H9 (cell line): ENCODE measurements at regions not wholly inside any gene's neighbourhood (a gene's known extent, or its start where the extent isn't known, plus 50 kb on each side); places are given as distances from the start of the nearest gene placed in this dataset.

ENCODE experiments used
- DNase-seq: peaks from one replicate; pipeline ENCODE4 v3.0.0-alpha.2; 2017
- H2AFZ ChIP-seq: one replicate; pipeline ENCODE4 v1.6.1; 2013; ENCODE audit warnings: mild to moderate bottlenecking, low read length, control low read depth, moderate library complexity
- H2AK5ac ChIP-seq: 2 replicates; pipeline ENCODE4 v1.6.1; 2013; ENCODE audit warnings: low read length, control low read depth, mixed read lengths; ENCODE audit not compliant: insufficient read length
- H2BK120ac ChIP-seq: one replicate; pipeline ENCODE4 v1.6.1; 2013; ENCODE audit warnings: low read depth, mild to moderate bottlenecking, low read length, control low read depth, inconsistent platforms; ENCODE audit not compliant: poor library complexity, severe bottlenecking
- H2BK12ac ChIP-seq: 2 replicates; pipeline ENCODE4 v1.6.1; 2013; ENCODE audit warnings: low read length, control low read depth, mixed read lengths, low read depth; ENCODE audit not compliant: insufficient read length
- H2BK15ac ChIP-seq: 2 replicates; pipeline ENCODE4 v1.6.1; 2013; ENCODE audit warnings: low read depth, low read length, control low read depth
- H2BK20ac ChIP-seq: one replicate; pipeline ENCODE4 v1.6.1; 2013; ENCODE audit warnings: low read depth, mild to moderate bottlenecking, low read length, control low read depth, inconsistent platforms; ENCODE audit not compliant: poor library complexity, severe bottlenecking
- H2BK5ac ChIP-seq: 2 replicates; pipeline ENCODE4 v1.6.1; 2013; ENCODE audit warnings: low read length, control low read depth, mixed read lengths; ENCODE audit not compliant: insufficient read length
- H3K14ac ChIP-seq: 2 replicates; pipeline ENCODE4 v1.6.1; 2013; ENCODE audit warnings: low read length, control low read depth; ENCODE audit not compliant: insufficient read depth
- H3K18ac ChIP-seq: 2 replicates; pipeline ENCODE4 v1.6.1; 2013; ENCODE audit warnings: low read depth, mild to moderate bottlenecking, mixed read lengths, low read length, control low read depth; ENCODE audit not compliant: insufficient read length
- H3K23ac ChIP-seq: 2 replicates; pipeline ENCODE4 v1.6.1; 2013; ENCODE audit warnings: low read length, control low read depth, mixed read lengths, low read depth; ENCODE audit not compliant: insufficient read length
- H3K23me2 ChIP-seq: 2 replicates; pipeline ENCODE4 v1.6.1; 2013; ENCODE audit warnings: low read depth, mild to moderate bottlenecking, mixed read lengths, low read length, control low read depth; ENCODE audit not compliant: insufficient read length, poor library complexity, severe bottlenecking
- H3K27ac ChIP-seq: 2 replicates; pipeline ENCODE4 v1.5.1; 2013; ENCODE audit warnings: low read length, control low read depth, mixed read lengths, low read depth; ENCODE audit not compliant: insufficient read length
- H3K27me3 ChIP-seq: 2 replicates; pipeline ENCODE4 v1.6.1; 2013; ENCODE audit warnings: low read length, control low read depth, inconsistent platforms; ENCODE audit not compliant: insufficient read depth
- H3K4ac ChIP-seq: 2 replicates; pipeline ENCODE4 v1.6.1; 2013; ENCODE audit warnings: low read depth, mild to moderate bottlenecking, control low read depth, inconsistent platforms, low read length, moderate library complexity
- H3K4me1 ChIP-seq: 2 replicates; pipeline ENCODE4 v1.6.1; 2013; ENCODE audit warnings: low read length, control low read depth, inconsistent platforms; ENCODE audit not compliant: insufficient read depth
- H3K4me2 ChIP-seq: 2 replicates; pipeline ENCODE4 v1.6.1; 2013; ENCODE audit warnings: low read length, control low read depth, mixed read lengths; ENCODE audit not compliant: insufficient read length, insufficient read depth
- H3K56ac ChIP-seq: 2 replicates; pipeline ENCODE4 v1.6.1; 2013; ENCODE audit warnings: low read depth, mild to moderate bottlenecking, mixed read lengths, low read length, control low read depth; ENCODE audit not compliant: insufficient read length
- H3K79me1 ChIP-seq: 2 replicates; pipeline ENCODE4 v1.6.1; 2013; ENCODE audit warnings: low read depth, mild to moderate bottlenecking, moderate library complexity, low read length, control low read depth, inconsistent platforms; ENCODE audit not compliant: insufficient read depth, poor library complexity, severe bottlenecking
- H3K79me2 ChIP-seq: 2 replicates; pipeline ENCODE4 v1.6.1; 2013; ENCODE audit warnings: low read length, control low read depth, inconsistent platforms; ENCODE audit not compliant: insufficient read depth
- H3K9ac ChIP-seq: 2 replicates; pipeline ENCODE4 v1.6.1; 2013; ENCODE audit warnings: low read length, control low read depth, mixed read lengths; ENCODE audit not compliant: insufficient read length; ENCODE audit errors: extremely low read depth
- H3K9me3 ChIP-seq: one replicate; pipeline ENCODE4 v1.6.1; 2013; ENCODE audit warnings: low read depth, low read length, inconsistent platforms; ENCODE audit not compliant: control insufficient read depth
- H3T11ph ChIP-seq: one replicate; pipeline ENCODE4 v1.6.1; 2013; ENCODE audit warnings: mild to moderate bottlenecking, low read length, control low read depth, inconsistent platforms
- H4K20me1 ChIP-seq: one replicate; pipeline ENCODE4 v1.6.1; 2013; ENCODE audit not compliant: control insufficient read depth, insufficient read length, insufficient read depth
- H4K5ac ChIP-seq: 2 replicates; pipeline ENCODE4 v1.6.1; 2013; ENCODE audit warnings: low read depth, mild to moderate bottlenecking, mixed read lengths, low read length, control low read depth; ENCODE audit not compliant: insufficient read length
- H4K8ac ChIP-seq: replicated peaks from 2 replicates; pipeline ENCODE4 v1.6.1; 2013; ENCODE audit warnings: low read length, control low read depth, mixed read lengths, low read depth; ENCODE audit not compliant: insufficient read length
- H4K91ac ChIP-seq: 2 replicates; pipeline ENCODE4 v1.6.1; 2013; ENCODE audit warnings: low read depth, mild to moderate bottlenecking, moderate library complexity, mixed read lengths, low read length, control low read depth; ENCODE audit not compliant: insufficient read length
- H3K27ac Mint-ChIP-seq, 3 experiments: 2 replicates in 2 of 3; 3 replicates in 1 of 3; pipeline ENCODE4 v1.8.0; 2020 to 2021; ENCODE audit warnings: mixed read lengths in 3 of 3, mild to moderate bottlenecking in 1 of 3, moderate library complexity in 1 of 3
- H3K27me3 Mint-ChIP-seq: 2 replicates; pipeline ENCODE4 v1.8.0; 2021; ENCODE audit warnings: low read depth, mild to moderate bottlenecking, moderate library complexity, mixed read lengths
- H3K36me3 Mint-ChIP-seq, 3 experiments: 2 replicates in 2 of 3; 3 replicates in 1 of 3; pipeline ENCODE4 v1.8.0; 2020 to 2021; ENCODE audit warnings: low read depth in 3 of 3, mixed read lengths in 3 of 3; ENCODE audit not compliant: insufficient read depth in 1 of 3
- H3K4me1 Mint-ChIP-seq, 2 experiments: 2 replicates each; pipeline ENCODE4 v1.8.0; 2020; ENCODE audit warnings: mixed read lengths in 2 of 2
- H3K4me3 Mint-ChIP-seq, 2 experiments: 2 replicates in 1 of 2; 3 replicates in 1 of 2; pipeline ENCODE4 v1.8.0; 2020 to 2021; ENCODE audit warnings: mild to moderate bottlenecking in 2 of 2, mixed read lengths in 2 of 2, moderate library complexity in 1 of 2
- H3K9me3 Mint-ChIP-seq, 2 experiments: 2 replicates in 1 of 2; 3 replicates in 1 of 2; pipeline ENCODE4 v1.8.0; 2020; ENCODE audit warnings: mild to moderate bottlenecking in 2 of 2, mixed read lengths in 2 of 2, moderate library complexity in 1 of 2
- WGBS: extraction: QIAGEN DNeasy Blood & Tissue Kit; methylation state at CpG from one replicate; pipeline ENCODE4 v1.1.7; 2013; ENCODE audit warnings: missing lambda C conversion rate, low lambda C conversion rate, mixed read lengths; ENCODE audit not compliant: insufficient read length; ENCODE audit errors: extremely low coverage; 5-methylcytosine and 5-hydroxymethylcytosine counted together
- TF ChIP-seq, protein P1 (sequence below): fragments of 200-600 bp; sonication (generic); conservative IDR thresholded peaks from 3 replicates; pipeline ENCODE4 v1.8.0; 2021; ENCODE audit warnings: antibody characterized with exemption, mild to moderate bottlenecking

DNA sequence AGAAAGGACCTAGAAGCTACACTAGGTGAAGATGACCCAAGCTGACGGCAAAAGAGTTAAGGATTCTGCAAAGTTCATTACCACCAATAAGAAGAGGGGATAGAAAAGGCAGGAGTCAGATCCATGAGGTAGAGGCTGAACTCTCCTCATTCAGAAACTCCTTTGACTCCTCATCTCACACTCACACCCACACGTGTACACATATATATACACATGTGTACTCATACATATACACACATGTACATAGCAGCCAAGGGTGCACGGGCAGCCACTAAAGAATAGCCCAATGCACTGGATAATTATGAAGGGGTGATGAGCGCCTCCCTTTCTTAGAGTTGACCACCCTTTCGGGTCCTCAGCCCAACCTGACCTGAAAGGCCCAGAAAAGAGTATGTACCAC is 476.8 kb downstream of the NTRK3 start:
- peaks cover 2% of the 10 kb centered on the region for H3K23me2 ChIP-seq
- no peak overlapping the region for H3T11ph ChIP-seq
- H3K9me3 ChIP-seq: no peaks in the 10 kb centered on the region
- no peaks in the 10 kb centered on the region for H3K4me1 ChIP-seq
- DNase-seq: no peak
- no peaks in the 10 kb centered on the region for H4K20me1 ChIP-seq
- Mint-ChIP-seq H3K9me3 (no peaks in the 10 kb centered on the region), H3K27ac (no peak overlapping the region), H3K4me3 (no peak overlapping the region), H3K36me3 (peaks cover 0 to 2% (median 0%) of the 10 kb centered on the region in 3 experiments; a peak in 2 of 7 replicates), H3K4me1 (peaks cover 6 to 15% of the 10 kb centered on the region in 2 experiments), H3K27me3 (peaks cover 2% of the 10 kb centered on the region)
- no peak overlapping the region for H3K27ac ChIP-seq
- H3K14ac ChIP-seq: no peak overlapping the region
- no peak overlapping the region for H4K91ac ChIP-seq
- no peak overlapping the region for H3K4me2 ChIP-seq
- H3K9ac ChIP-seq: no peak overlapping the region
- H3K18ac ChIP-seq: no peak overlapping the region
- no peaks in the 10 kb centered on the region for H3K79me1 ChIP-seq
- no peak overlapping the region for H2BK15ac ChIP-seq
- no peak overlapping the region for H2BK12ac ChIP-seq
- H2AFZ ChIP-seq: no peak overlapping the region
- no peak overlapping the region for H2AK5ac ChIP-seq
- no peak overlapping the region for H3K4ac ChIP-seq
- H2BK120ac ChIP-seq: no peak overlapping the region
- no peak overlapping the region for H2BK20ac ChIP-seq
- H3K27me3 ChIP-seq: no peaks in the 10 kb centered on the region
- no peaks in the 10 kb centered on the region for H3K79me2 ChIP-seq
- no peak overlapping the region for H2BK5ac ChIP-seq
- no peak overlapping the region for H3K56ac ChIP-seq
- H4K8ac ChIP-seq: no peak overlapping the region
- no peak overlapping the region for H3K23ac ChIP-seq
- H4K5ac ChIP-seq: no peak overlapping the region
- WGBS: no CpG with 5 or more reads among the region's 5 CpGs
- TF ChIP-seq, protein P1, sequence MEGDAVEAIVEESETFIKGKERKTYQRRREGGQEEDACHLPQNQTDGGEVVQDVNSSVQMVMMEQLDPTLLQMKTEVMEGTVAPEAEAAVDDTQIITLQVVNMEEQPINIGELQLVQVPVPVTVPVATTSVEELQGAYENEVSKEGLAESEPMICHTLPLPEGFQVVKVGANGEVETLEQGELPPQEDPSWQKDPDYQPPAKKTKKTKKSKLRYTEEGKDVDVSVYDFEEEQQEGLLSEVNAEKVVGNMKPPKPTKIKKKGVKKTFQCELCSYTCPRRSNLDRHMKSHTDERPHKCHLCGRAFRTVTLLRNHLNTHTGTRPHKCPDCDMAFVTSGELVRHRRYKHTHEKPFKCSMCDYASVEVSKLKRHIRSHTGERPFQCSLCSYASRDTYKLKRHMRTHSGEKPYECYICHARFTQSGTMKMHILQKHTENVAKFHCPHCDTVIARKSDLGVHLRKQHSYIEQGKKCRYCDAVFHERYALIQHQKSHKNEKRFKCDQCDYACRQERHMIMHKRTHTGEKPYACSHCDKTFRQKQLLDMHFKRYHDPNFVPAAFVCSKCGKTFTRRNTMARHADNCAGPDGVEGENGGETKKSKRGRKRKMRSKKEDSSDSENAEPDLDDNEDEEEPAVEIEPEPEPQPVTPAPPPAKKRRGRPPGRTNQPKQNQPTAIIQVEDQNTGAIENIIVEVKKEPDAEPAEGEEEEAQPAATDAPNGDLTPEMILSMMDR: no peak
